Nephron progenitor cell (in vitro differentiated cells): ENCODE measurements at regions not wholly inside any gene's neighbourhood (a gene's known extent, or its start where the extent isn't known, plus 50 kb on each side); places are given as distances from the start of the nearest gene placed in this dataset.

Experiments
- DNase-seq: peaks from one replicate; pipeline ENCODE4 v3.0.0; 2021
- H3K27ac Mint-ChIP-seq: 2 replicates; pipeline ENCODE4 v1.8.0; 2021; ENCODE audit warnings: mild to moderate bottlenecking, moderate library complexity, mixed read lengths
- H3K27me3 Mint-ChIP-seq: 2 replicates; pipeline ENCODE4 v1.8.0; 2021; ENCODE audit warnings: mild to moderate bottlenecking, low read depth, mixed read lengths; ENCODE audit not compliant: poor library complexity
- H3K36me3 Mint-ChIP-seq: 2 replicates; pipeline ENCODE4 v1.8.0; 2021; ENCODE audit warnings: low read depth, mixed read lengths
- H3K4me1 Mint-ChIP-seq: 2 replicates; pipeline ENCODE4 v1.8.0; 2021; ENCODE audit warnings: mixed read lengths
- H3K4me3 Mint-ChIP-seq: 2 replicates; pipeline ENCODE4 v1.8.0; 2021; ENCODE audit warnings: mild to moderate bottlenecking, moderate library complexity, mixed read lengths
- H3K9me3 Mint-ChIP-seq: 2 replicates; pipeline ENCODE4 v1.8.0; 2021; ENCODE audit warnings: mild to moderate bottlenecking, moderate library complexity, mixed read lengths
- CTCF ChIP-seq: fragments of 200-600 bp; sonication (generic); IDR thresholded peaks from 2 replicates; pipeline ENCODE4 v1.5.0; 2021; ENCODE audit warnings: antibody characterized with exemption

GRCh38 chr5:56460681-56461191 lies 227.6 kb upstream of the ANKRD55 start:
- Mint-ChIP-seq H3K4me1 (peaks cover 42% of the 10 kb centered on the region), H3K4me3 (no peak overlapping the region), H3K27me3 (peaks cover 3% of the 10 kb centered on the region), H3K27ac (no peak overlapping the region), H3K36me3 (no peaks in the 10 kb centered on the region), H3K9me3 (no peaks in the 10 kb centered on the region)
- TF ChIP-seq CTCF: no peak
- DNase-seq: no peak

GRCh38 chr5:56460195-56460546 lies 227.0 kb upstream of the ANKRD55 start:
- peaks cover 8% of the 10 kb centered on the region for H3K27me3 Mint-ChIP-seq
- no peak overlapping the region for H3K4me3 Mint-ChIP-seq
- DNase-seq: no peak
- peaks cover 37% of the 10 kb centered on the region for H3K4me1 Mint-ChIP-seq
- no peak for TF ChIP-seq CTCF
- no peaks in the 10 kb centered on the region for H3K36me3 Mint-ChIP-seq
- H3K9me3 Mint-ChIP-seq: no peaks in the 10 kb centered on the region
- H3K27ac Mint-ChIP-seq: peak overlapping the region; percentile 26

- H3K27me3 Mint-ChIP-seq: peaks cover 8% of the 10 kb centered on the region
- no peak for DNase-seq
- no peak overlapping the region for H3K27ac Mint-ChIP-seq
- H3K4me3 Mint-ChIP-seq: no peak overlapping the region
- peaks cover 33% of the 10 kb centered on the region for H3K4me1 Mint-ChIP-seq
- no peaks in the 10 kb centered on the region for H3K9me3 Mint-ChIP-seq
- TF ChIP-seq CTCF: no peak
- H3K36me3 Mint-ChIP-seq: no peaks in the 10 kb centered on the region
Measured at GRCh38 chr5:56459394-56460194, 226.5 kb upstream of the ANKRD55 start.

GRCh38 chr5:56457887-56458812 lies 225.0 kb upstream of the ANKRD55 start:
- no peak for TF ChIP-seq CTCF
- Mint-ChIP-seq H3K4me1 (peaks cover 27% of the 10 kb centered on the region), H3K36me3 (no peaks in the 10 kb centered on the region), H3K9me3 (no peaks in the 10 kb centered on the region), H3K27me3 (peaks cover 8% of the 10 kb centered on the region), H3K27ac (no peak overlapping the region), H3K4me3 (no peak overlapping the region)
- no peak for DNase-seq

- no peaks in the 10 kb centered on the region for H3K36me3 Mint-ChIP-seq
- peaks cover 27% of the 10 kb centered on the region for H3K4me1 Mint-ChIP-seq
- H3K27me3 Mint-ChIP-seq: peaks cover 5% of the 10 kb centered on the region
- H3K4me3 Mint-ChIP-seq: no peak overlapping the region
- no peak overlapping the region for H3K27ac Mint-ChIP-seq
- no peak for DNase-seq
- no peak for TF ChIP-seq CTCF
- no peaks in the 10 kb centered on the region for H3K9me3 Mint-ChIP-seq
Measured at GRCh38 chr5:56456002-56456401, 222.9 kb upstream of the ANKRD55 start.
